GM19324 (cell line): ENCODE measurements at regions not wholly inside any gene's neighbourhood (a gene's known extent, or its start where the extent isn't known, plus 50 kb on each side); places are given as distances from the start of the nearest gene placed in this dataset.

Source experiments
- ATAC-seq: cut with Tn5 transposase; IDR thresholded peaks from one replicate; pipeline ENCODE4 v1.9.1; 2021; ENCODE audit warnings: mild to moderate bottlenecking, moderate library complexity; ENCODE audit not compliant: unreplicated experiment, low FRiP score

DNA sequence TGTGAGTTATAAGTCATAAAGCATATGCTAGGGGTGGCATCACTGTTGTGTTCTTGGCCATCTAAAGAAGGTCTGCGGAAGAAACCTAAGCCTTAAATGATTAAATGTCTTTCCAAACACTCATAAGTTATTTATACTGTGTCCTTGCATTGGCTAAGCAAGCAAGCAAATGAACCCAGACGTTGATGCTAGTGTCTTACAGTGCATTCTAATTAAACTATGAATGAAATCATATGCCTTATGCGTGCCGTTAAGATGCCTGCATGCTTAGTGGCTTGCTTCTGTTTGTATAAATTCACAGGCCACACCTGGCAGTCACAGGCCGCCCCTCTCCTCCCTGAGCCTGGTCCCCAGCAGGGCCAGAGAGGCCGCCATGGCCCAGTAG lies 49.9 kb downstream of the RIN2 start:
- no peak for ATAC-seq

DNA sequence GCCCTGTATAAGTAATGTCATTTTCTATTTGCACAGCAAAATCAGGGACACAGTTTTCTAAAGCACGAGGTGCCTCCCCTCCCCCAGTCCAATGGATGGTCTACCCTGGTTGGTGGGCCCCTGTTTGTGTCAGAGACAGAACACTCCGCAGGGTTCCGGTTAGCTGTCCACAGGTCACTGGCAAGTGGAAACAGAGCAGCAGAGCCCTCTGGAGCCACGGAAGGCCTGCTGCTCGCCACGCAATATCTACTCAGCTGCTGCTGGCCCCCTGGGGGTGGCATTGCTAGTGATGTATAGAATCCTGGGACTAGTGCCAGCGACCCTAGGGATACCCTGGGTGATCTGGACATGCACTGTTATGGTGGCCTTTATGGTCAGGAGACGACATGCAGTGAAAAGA lies 50.4 kb downstream of the RIN2 start:
- no peak for ATAC-seq

DNA sequence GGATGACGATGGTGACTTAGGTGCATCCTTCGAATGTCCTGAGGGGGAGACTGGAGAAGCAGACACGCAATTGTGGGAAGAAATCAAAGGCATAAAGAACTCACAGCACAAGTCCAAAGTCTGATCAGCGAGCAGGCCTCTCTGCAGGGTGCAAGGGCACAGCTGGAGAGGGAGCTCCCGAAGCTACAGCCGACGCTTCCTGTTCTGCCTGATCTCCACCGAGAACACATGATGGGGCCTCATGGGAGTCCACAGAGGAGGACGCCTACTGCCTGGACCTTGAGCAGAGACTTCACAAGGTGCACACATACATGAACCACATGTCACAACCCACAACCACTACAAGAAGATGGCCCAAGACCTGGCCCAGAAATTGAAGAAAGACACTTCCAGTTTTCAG lies 51.4 kb downstream of the RIN2 start:
- ATAC-seq: no peak

DNA sequence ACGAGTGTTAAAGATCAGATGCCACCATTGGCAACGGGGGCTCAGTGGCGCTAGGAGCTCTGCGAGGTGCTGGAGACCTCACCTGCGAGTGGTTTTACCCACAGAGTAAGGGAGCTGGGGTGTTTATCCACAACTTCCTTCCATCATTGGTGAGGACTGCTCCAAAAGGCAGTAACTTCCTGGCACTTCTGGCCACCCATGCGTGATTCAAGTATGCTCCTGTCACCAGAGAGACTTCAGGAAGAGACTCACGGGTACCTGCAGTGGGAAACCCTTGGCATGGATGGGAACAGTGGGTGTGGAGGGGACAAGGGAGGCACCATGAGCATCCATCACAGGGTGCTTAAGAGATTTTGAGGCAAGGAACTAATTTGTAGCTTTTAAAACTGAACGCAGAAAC lies 53.2 kb downstream of the RIN2 start:
- no peak for ATAC-seq

DNA sequence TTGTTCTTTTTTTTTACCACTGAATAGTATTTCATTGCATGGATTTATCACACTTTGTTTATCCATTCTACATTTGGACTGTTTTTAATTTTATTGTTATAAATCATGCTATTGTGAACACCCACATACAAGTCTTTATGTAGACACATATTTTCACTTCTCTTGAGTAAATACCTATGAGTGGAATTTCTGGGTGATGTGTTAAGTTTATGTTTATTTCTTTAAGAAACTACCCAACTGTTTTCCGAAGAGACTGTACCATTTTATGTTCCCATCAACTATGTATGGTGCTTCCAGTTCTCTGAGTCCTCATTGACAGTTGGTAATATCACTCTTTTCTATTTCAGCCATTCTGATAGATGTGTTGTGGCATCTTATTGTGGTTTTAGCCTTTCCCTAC lies 54.0 kb downstream of the RIN2 start:
- no peak for ATAC-seq

DNA sequence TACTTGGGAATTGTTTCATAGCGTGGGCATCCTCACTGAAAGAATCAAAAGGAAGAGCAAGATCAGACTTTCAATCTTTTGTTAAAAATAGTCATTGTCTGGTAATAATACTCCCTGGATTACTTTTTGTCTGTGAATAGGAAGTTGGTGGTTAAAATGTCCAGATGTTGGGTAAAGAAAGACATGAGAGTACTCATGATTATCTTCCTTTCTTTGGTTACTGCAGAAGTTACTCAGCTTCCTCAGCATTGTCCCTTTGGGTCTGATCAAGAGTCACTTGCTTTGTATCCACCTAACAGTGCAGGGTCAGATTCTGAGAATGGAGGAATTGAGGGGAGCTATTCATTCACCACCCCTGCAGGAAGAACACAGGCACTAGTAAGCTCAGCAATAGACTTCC lies 54.6 kb downstream of the RIN2 start:
- no peak for ATAC-seq

DNA sequence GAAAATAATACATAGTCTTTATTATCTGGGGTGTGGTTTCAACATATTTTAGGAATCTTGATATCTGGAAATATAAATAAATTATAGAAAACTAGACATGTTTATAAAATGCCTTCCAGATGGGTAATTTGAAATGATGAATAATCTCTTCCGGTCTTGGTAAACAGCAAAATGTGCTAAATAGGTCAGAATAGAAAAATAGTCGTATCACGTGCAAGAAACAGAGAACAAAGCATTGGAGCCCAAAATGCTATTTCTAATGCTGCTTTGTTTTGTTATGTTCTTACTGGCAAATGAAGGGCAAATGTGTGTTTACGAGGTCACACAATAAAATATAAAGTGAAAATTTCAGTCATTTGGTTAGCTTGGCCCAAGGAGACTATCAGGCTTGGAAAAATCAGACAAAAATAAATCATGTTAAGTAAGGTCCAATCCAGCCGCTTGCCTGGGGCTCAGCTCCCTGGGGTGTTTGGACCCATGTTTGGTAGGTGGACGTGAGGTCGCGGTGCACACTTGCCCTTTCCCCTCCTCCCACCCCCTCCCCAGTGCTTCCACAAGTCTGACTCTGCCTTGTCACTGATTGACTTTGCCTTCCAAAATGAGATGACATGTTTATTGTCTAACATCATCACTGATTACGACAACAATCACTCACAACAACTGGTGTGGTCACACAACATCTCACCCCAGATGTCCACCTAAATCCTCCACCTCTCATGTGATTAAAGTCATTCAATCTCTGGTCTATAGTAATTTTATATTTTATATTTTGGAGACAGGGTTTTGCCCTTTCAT lies 56.0 kb downstream of the RIN2 start:
- ATAC-seq: no peak

DNA sequence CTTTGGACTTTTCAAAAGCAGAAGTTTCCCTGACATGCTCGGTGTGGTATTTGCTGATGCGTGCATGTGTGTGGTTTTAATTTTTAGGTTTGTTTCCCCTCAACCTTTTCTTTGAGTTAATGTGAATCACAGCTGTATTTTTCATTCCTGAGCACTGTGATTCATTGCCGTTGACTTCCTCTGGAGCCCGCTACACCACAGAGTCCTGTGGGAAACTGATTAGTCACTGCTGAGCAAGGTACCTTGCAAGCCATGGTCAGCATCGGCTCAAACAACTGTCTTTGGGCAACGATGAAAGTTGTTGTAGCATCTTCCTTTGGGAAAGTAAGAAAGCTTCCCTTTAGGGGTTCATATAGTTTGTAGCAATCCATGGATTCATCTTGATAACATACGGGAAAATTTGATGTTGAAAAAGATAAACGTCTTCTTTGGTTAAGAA lies 57.5 kb downstream of the RIN2 start:
- ATAC-seq: no peak

DNA sequence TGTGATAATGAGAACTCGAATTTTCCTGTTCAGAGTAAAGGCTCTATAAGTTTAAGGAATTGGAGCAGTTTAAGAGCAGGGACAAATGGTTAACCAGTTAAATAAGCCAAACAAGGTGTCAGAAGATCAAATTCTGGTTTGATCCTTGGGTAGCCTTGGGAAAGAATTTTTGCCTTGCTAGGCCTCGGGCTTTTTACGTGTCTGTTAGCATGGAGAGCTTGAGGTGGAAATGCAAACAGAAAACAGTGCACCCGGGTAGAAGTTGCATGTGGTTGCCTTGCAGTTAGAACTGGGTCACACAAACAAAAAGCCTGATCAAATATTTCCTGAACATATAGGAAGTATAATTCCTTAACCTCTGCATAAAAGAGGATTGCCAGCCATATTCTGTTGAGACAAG lies 58.3 kb downstream of the RIN2 start:
- no peak for ATAC-seq

DNA sequence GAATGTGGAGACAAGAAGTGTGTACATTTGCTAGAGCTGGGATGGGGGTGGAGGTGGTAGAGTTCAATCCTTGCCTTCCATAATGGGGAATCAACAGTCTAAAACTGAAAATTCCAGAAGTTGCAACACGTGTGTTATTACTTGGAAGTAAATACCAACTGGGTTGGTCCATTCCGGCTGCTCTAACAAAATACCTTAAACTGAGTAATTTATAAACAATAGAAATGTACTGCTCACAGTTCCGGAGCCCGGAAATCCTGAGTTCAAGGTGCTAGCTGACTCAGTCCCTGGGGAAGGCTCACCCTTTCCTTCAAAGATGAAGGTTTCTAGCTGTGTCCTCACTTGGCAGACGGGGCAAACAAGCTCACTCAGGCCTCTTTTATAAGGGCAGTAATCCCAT lies 59.0 kb downstream of the RIN2 start:
- ATAC-seq: no peak

DNA sequence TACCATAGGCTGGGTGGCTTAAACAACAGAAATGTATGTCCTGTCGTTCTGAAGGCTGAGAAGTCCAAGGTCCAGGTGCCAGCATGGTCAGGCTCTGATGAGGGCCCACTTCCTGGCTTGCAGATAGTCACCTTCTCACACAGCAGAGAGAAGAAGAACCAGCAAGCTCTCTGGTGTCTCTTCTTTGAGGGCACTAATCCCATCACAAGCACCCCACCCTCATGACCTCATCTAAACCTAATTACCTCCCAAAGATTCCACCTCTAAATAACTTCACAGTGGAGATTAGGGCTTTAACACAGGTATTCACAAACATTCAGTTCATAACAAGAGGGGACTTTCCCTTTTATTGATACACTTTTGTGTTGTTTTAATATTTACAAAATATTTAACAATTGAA lies 61.1 kb downstream of the RIN2 start:
- ATAC-seq: no peak

DNA sequence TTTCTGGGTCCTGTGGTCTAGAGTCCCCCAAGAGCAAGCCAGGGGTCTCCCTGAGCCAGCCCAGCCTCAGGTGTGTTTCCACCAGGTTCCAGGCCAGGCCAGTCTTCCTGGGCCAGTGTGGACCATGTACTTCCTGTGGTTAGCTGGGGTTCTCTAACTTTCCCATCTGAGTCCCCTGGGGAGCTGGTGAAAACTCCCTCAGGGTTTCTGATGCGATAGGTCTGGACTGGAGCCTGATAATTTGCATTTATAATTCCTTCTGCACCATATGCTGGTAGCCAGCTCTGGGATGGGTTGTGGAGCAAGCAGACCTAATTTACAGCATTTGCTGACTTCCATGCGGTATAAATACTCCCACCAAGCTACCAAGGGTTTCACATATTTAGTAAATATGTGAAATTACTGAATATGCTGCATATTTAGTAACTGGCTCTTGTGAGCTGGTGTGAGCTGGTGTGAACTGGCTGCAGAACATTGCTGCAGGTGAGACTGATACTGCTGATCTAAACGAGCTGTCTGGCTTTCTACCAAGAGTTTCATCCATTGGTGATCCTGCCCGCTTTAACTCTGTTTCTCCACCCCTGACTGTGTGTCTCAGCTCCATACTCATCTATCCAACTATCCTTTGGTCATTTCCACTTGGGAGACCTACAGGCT lies 62.6 kb downstream of the RIN2 start:
- no peak for ATAC-seq

DNA sequence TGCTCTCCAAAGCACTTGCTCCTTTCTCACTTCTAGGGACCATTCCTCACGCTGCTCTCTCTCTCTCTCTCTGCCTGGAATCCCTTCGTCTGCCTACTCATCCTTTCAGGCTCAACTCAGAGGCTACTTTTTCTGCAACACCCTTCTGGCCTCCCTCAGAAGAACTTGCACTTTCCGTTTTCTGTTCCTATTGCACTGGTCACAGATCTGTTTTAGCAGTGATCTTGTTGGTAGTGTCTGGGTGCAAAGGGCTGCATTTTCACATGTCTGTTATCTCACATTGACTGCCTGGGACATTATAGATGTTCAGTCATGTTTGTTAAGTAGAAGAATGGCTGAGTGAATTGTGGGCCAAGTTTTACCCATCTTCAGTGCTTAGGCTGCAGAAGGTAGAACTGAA lies 63.5 kb downstream of the RIN2 start:
- no peak for ATAC-seq

DNA sequence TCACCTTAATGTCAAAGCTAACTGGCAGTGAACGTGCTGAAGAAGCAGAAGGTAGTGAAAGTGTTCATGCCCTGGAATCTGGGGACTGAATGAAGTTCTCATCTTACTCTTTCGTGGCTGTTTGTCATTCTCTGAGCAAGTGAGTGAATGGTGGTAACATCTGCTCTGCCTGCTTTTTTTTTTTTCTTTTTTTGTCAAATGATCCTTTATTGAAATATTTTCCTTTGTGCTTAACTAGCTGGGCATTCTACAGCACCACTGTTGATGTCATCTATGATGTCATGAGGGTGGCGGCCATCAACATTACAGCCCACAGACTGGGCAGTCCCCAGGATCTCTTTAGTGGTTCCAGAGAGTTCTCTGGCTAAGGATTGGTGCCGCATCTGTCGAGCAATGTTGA lies 65.2 kb downstream of the RIN2 start:
- ATAC-seq: no peak

DNA sequence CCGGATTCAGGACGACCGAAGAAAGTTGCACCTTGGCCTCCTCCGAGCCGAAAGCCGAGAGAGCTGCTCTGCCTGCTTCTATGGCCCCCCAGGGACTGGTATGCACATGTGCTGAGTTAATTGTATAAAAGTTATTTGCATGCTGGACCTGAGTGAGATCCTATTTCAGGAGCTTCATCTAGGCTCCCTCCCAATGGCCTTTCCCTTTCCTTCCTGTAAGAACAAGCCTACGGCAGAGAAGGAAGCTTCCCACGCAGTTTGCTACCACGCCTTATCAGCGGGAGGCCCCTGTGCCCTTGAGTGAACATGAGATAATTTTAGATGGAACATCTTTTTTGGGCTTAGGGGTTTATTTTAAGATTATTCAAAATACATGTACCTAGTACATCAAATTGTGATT lies 65.9 kb downstream of the RIN2 start:
- ATAC-seq: no peak

DNA sequence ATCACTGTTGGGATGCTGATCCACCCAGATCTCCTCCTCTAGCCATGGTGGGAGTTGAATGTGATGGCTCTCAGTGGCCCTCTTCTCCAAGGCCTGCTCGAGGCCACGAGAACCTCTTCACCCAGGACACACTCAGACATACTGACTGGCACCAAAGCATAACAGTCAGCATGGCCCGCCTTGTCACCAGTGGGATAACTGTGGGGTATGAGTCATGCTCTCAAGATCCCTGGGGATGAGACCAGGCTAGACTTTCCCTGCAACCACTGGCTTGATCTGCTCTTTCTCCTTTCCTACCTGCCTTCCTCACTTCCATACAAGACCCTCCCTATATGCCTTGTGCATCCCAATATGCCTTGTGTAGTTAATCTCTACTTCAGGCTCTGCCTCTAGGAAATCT lies 66.8 kb downstream of the RIN2 start:
- ATAC-seq: no peak

DNA sequence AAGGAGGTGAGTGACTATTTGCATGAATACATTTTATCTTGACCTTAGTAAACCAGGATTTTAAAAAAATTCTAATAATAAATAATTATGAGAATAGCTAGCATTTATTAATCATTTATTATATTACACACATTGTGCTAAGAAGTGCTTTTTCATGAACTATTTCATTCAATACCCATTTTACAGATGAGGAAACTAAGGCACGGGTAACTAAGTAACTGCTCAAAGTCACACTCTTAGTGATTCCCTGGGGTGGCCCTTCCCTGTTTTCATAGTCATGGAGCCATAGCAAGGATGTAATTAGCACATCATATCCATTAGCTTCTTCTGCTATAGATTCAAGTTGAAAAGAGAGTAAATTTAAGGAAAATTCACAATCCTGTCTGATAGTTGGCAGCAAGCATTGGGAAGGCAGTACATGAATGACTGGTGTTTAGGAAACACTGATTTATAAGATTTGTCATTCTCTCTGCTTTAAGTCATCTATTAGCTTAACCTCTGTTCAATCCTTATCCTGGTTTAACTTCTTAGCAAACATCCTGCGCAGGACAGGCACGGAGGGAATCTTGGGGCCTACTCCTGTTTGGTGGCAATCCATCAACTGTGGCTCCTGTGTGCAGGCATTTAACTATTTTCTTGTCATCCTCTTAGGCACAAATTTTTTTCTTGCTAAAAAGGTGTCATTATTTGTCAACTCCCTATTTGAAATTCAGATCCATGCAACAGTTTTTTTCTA lies 68.3 kb downstream of the RIN2 start:
- no peak for ATAC-seq

DNA sequence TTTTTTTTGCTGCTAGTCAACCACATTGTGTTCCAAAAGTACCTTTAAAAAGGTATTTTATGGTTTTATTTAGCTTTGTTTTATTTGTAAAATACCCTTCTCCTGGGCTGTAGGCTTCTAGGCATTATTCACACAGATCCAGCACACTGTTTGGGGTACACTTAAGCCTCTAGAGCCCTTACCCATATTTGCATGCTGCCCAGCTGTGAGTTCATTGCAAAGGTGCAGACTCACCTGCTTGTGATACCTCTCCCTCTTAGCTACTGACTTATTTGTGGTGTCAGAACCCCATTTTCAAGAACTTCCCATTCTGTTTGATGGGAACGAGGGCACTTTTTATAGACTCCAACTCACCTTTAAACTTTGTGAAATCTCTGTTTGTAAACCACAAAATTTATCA lies 69.8 kb downstream of the RIN2 start:
- ATAC-seq: no peak

DNA sequence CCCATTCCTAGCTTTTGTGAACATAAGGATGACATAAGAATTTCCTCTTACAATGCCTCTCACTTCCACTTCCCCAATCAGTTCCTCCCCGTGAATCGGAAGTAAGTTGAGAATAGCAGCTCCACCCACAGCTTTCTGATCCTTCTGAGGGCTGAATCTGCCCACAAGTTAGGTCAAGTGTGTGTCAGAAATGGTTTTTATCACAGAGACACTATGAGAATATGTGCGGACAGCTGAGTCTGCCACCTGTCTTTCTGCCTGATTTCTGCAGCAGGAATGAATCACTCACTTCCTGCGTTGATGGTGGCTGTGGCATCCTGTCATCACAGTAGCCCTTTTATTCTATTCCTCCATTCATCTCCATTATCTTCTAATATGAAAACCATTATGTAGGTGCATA lies 70.2 kb downstream of the RIN2 start:
- ATAC-seq: no peak

DNA sequence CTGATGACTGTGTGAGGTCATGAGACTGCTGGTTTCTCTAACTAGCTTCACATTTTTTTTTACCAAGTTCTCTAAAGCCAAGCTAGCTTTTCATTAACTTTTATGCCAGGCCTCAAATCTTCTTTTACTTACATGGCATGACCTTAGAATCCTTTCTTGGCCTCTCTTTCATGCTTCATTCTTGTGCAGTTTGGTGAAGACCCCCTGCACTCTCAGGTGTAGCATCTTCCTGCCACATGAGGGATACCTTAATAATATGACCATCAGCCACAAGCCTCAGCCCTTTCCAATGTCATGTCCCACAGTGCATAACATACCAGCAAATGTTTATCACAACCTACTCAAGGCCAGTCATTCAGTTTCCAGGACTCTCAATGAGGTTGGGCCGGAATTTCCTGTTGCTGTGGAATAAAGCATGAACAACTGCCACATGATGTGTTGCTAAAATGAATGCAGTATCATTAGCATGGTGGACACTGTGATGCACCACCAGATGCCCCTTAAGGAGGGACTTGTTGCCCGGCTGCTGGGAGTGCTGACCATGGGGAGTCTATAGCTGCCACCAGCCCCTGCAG lies 72.2 kb downstream of the RIN2 start:
- ATAC-seq: no peak

DNA sequence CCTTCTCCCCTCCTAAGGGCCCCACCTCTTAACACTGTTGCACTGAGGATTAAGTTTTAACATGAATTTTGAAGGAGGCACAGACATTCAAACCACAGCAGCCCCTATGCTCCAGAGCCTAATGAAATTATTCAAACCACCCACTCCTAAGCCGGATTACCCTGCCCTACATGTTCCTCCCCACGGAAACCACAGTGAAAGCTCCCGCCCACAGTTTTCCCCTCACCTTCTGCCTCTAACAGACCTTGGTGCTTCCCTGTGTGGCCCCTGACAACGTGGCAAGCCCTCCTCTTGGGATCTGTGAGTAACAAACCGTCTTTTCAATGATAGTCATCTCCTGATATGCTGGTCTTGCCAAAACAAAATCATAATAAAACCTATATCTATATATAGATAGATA lies 74.8 kb downstream of the RIN2 start:
- no peak for ATAC-seq
